K562 (cell line): ENCODE measurements at regions not wholly inside any gene's neighbourhood (a gene's known extent, or its start where the extent isn't known, plus 50 kb on each side); places are given as distances from the start of the nearest gene placed in this dataset.

Source experiments
- ATAC-seq: fragments of 200-7000 bp; cut with Tn5 transposase; 3 replicates; pipeline ENCODE4 v1.9.1; 2020; ENCODE audit warnings: moderate library complexity
- BruUV-seq: library from RNA; stranded (reverse); fragments of 400-500 nt; replicated peaks from 2 replicates; lab custom pipeline; 2021; lab: Mats Ljungman, UMichigan
- CTCF ChIA-PET: fragments of 300-600 bp; formaldehyde crosslinking; extraction: SDS; loops from one replicate; lab custom pipeline; 2021; ENCODE audit warnings: low intra/inter-chr PET ratio; lab: Yijun Ruan, JAX
- POLR2A ChIA-PET: fragments of 300-600, 350-650 bp; sonication (Branson Sonifier 250); formaldehyde crosslinking; extraction: SDS; loops from one replicate; lab custom pipeline; 2021; ENCODE audit warnings: antibody characterized with exemption, inconsistent platforms; lab: Yijun Ruan, JAX
- DNase-seq, 4 experiments: peaks; one replicate each; pipeline versions ENCODE4 v3.0.0 to v3.0.0-alpha.2; 2011 to 2018; ENCODE audit warnings: low spot score in 3 of 4, mixed read lengths in 3 of 4; ENCODE audit errors: extremely low read depth in 1 of 4
- FAIRE-seq: peaks from 2 replicates; lab custom pipeline; 2011; peaks lifted over from hg19 to GRCh38; lab: Jason Lieb, UNC
- H2AFZ ChIP-seq: 2 replicates; pipeline ENCODE4 v1.6.0; 2011; ENCODE audit warnings: low read depth, low read length, control low read depth, inconsistent platforms
- H3K27ac ChIP-seq: fragments of 200-600 bp; 3 replicates; pipeline ENCODE4 v1.8.0; 2011; ENCODE audit warnings: low read depth, mild to moderate bottlenecking, control low read depth, inconsistent platforms, low read length, moderate library complexity, mixed read lengths; ENCODE audit errors: extremely low read depth
- H3K27me3 ChIP-seq, 2 experiments: fragments of 300-600 bp in 1 of 2; 2 replicates in 1 of 2; 3 replicates in 1 of 2; pipeline versions ENCODE4 v1.6.0 to v1.8.0; 2011; ENCODE audit warnings: inconsistent platforms in 2 of 2, low read length in 2 of 2, mild to moderate bottlenecking in 1 of 2, mixed read lengths in 1 of 2, moderate library complexity in 1 of 2; ENCODE audit not compliant: control insufficient read depth in 2 of 2, insufficient read depth in 2 of 2
- H3K36me3 ChIP-seq: fragments of 300-600 bp; 3 replicates; pipeline ENCODE4 v1.8.0; 2011; ENCODE audit warnings: mild to moderate bottlenecking, low read length, inconsistent platforms; ENCODE audit not compliant: control insufficient read depth, insufficient read depth
- H3K4me1 ChIP-seq, 2 experiments: fragments of 200-600 bp in 1 of 2; replicated peaks in 1 of 2; 2 replicates in 1 of 2; 3 replicates in 1 of 2; pipeline versions ENCODE4 v1.5.1 to v1.8.0; 2011; ENCODE audit warnings: inconsistent platforms in 2 of 2, low read length in 2 of 2, mild to moderate bottlenecking in 1 of 2, mixed read lengths in 1 of 2, moderate library complexity in 1 of 2; ENCODE audit not compliant: control insufficient read depth in 2 of 2, insufficient read depth in 2 of 2
- H3K4me2 ChIP-seq: 2 replicates; pipeline ENCODE4 v1.6.1; 2011; ENCODE audit warnings: low read length, control low read depth, inconsistent platforms, mixed read lengths; ENCODE audit not compliant: insufficient read depth
- H3K4me3 ChIP-seq: fragments of 200-600 bp; sonication (generic), shearing (Covaris generic); 2 replicates; pipeline ENCODE4 v1.5.1; 2016; ENCODE audit warnings: control low read depth, inconsistent platforms
- H3K79me2 ChIP-seq: fragments of 200-600 bp; 3 replicates; pipeline ENCODE4 v1.8.0; 2011; ENCODE audit warnings: low read length, inconsistent platforms; ENCODE audit not compliant: control insufficient read depth, insufficient read depth
- H3K9ac ChIP-seq, 2 experiments: 2 replicates each; pipeline versions ENCODE4 v1.6.0 to v1.6.1; 2011; ENCODE audit warnings: low read depth in 2 of 2, low read length in 2 of 2, control low read depth in 1 of 2, inconsistent platforms in 1 of 2, mild to moderate bottlenecking in 1 of 2, mixed read lengths in 1 of 2; ENCODE audit not compliant: insufficient read depth in 1 of 2
- H3K9me1 ChIP-seq: one replicate; pipeline ENCODE4 v1.6.0; 2011; ENCODE audit warnings: inconsistent platforms, mild to moderate bottlenecking, low read length, moderate library complexity; ENCODE audit not compliant: control insufficient read depth, insufficient read depth
- H3K9me3 ChIP-seq: replicated peaks from 2 replicates; pipeline ENCODE4 v1.5.1; 2011; ENCODE audit warnings: low read depth, low read length, inconsistent platforms; ENCODE audit not compliant: control insufficient read depth, insufficient read depth
- H4K20me1 ChIP-seq: replicated peaks from 2 replicates; pipeline ENCODE4 v1.6.1; 2011; ENCODE audit warnings: low read length, inconsistent platforms, mixed read lengths; ENCODE audit not compliant: control insufficient read depth, insufficient read depth
- CTBP1 ChIP-seq: fragments of 450-650 bp; IDR thresholded peaks from 2 replicates; pipeline ENCODE4 v1.6.1; 2016; ENCODE audit warnings: borderline replicate concordance
- HDAC2 ChIP-seq: fragments of 450-650 bp; IDR thresholded peaks from 2 replicates; pipeline ENCODE4 v1.6.1; 2016; ENCODE audit warnings: mild to moderate bottlenecking
- HMBOX1 ChIP-seq: sonication (generic); IDR thresholded peaks from 2 replicates; pipeline ENCODE4 v1.6.1; 2016
- KDM1A ChIP-seq, 2 experiments: fragments of 450-650 bp; IDR thresholded peaks; 2 replicates each; pipeline ENCODE4 v1.6.1; 2016; ENCODE audit warnings: mild to moderate bottlenecking in 2 of 2
- SRSF1 ChIP-seq: fragments of 200-400 bp; formaldehyde crosslinking; IDR thresholded peaks from 2 replicates; pipeline ENCODE4 v1.6.1; 2017; ENCODE audit warnings: mild to moderate bottlenecking, low read depth, low read length, moderate library complexity
- U2AF2 ChIP-seq: fragments of 200-400 bp; formaldehyde crosslinking; optimal IDR thresholded peaks from 2 replicates; pipeline ENCODE3; 2017; ENCODE audit warnings: low read depth, mild to moderate bottlenecking, low read length
- ZNF174 ChIP-seq: fragments of 250-450 bp; sonication (Bioruptor Pico); IDR thresholded peaks from 2 replicates; pipeline ENCODE4 v1.4.0; 2020; ENCODE audit warnings: mild to moderate bottlenecking
- WGBS: fragments of 100-300 bp; shearing (Covaris generic); methylation state at CpG from one replicate; pipeline ENCODE4 v1.1.6; 2016; ENCODE audit warnings: low coverage, mixed read lengths; ENCODE audit not compliant: insufficient coverage; ENCODE audit errors: missing lambda C conversion rate; 5-methylcytosine and 5-hydroxymethylcytosine counted together
- in situ Hi-C: fragments of 300-500 bp; cut with MboI; formaldehyde crosslinking; loops from 4 replicates; pipeline ENCODE4 v1.15.0; 2018; ENCODE audit warnings: inconsistent platforms, mixed read lengths
- intact Hi-C: fragments of 100-400 bp; cut with micrococcal nuclease; formaldehyde crosslinking; loops from 2 replicates; pipeline ENCODE4 v1.14.2; 2022
- TF ChIP-seq, protein P1 (sequence below): fragments of 450-650 bp; IDR thresholded peaks from 2 replicates; pipeline ENCODE4 v1.6.1; 2018; ENCODE audit not compliant: partially characterized antibody

DNA sequence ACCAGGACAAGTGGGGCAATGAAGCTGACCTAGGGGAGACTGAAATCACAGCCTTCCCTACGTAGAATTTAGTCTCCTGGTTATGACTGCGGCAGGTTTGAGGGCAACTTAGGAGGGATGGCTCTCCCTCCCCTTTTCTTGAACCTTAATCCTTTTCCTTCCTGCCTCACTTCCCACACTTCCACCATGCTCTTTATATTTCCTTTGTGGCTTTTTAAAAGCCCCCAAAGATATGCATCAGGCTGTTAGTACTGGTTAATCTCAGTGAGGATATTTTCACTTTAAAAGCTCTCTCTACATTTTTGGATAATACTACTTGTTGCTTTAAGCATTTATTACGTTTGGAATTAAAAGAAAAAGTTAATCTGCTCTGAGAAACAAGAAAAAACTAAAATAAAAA lies 339.2 kb downstream of the SOX2 start:
- WGBS, result 0% methylated on average over 3 of the region's 3 CpGs
- in situ Hi-C loops, result no loop called here
- ChIA-PET POLR2A (no interaction called here), CTCF (no interaction called here)
- no peaks in the 10 kb centered on the region for H3K9me1 ChIP-seq
- no peaks in the 10 kb centered on the region for H3K79me2 ChIP-seq
- DNase-seq (no peak), ATAC-seq (no peak), FAIRE-seq (no peak)
- H3K36me3 ChIP-seq, result no peaks in the 10 kb centered on the region
- no peaks in the 10 kb centered on the region for H3K4me1 ChIP-seq
- TF ChIP-seq HMBOX1 (no peak), CTBP1 (no peak), HDAC2 (no peak), ZNF174 (CRISPR knock-in tag) (no peak), KDM1A (IDR thresholded peaks at IDR 0.05) (no peak), U2AF2 (no peak), SRSF1 (no peak)
- TF ChIP-seq, protein P1, sequence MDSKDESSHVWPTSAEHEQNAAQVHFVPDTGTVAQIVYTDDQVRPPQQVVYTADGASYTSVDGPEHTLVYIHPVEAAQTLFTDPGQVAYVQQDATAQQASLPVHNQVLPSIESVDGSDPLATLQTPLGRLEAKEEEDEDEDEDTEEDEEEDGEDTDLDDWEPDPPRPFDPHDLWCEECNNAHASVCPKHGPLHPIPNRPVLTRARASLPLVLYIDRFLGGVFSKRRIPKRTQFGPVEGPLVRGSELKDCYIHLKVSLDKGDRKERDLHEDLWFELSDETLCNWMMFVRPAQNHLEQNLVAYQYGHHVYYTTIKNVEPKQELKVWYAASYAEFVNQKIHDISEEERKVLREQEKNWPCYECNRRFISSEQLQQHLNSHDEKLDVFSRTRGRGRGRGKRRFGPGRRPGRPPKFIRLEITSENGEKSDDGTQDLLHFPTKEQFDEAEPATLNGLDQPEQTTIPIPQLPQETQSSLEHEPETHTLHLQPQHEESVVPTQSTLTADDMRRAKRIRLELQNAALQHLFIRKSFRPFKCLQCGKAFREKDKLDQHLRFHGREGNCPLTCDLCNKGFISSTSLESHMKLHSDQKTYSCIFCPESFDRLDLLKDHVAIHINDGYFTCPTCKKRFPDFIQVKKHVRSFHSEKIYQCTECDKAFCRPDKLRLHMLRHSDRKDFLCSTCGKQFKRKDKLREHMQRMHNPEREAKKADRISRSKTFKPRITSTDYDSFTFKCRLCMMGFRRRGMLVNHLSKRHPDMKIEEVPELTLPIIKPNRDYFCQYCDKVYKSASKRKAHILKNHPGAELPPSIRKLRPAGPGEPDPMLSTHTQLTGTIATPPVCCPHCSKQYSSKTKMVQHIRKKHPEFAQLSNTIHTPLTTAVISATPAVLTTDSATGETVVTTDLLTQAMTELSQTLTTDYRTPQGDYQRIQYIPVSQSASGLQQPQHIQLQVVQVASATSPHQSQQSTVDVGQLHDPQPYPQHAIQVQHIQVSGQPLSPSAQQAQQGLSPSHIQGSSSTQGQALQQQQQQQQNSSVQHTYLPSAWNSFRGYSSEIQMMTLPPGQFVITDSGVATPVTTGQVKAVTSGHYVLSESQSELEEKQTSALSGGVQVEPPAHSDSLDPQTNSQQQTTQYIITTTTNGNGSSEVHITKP, result no peak
- no peak overlapping the region for H2AFZ ChIP-seq
- no peaks in the 10 kb centered on the region for H4K20me1 ChIP-seq
- H3K4me3 ChIP-seq, result no peak overlapping the region
- H3K27me3 ChIP-seq, result no peaks in the 10 kb centered on the region
- H3K27ac ChIP-seq, result no peak overlapping the region
- H3K4me2 ChIP-seq, result no peak overlapping the region
- BruUV-seq, result no TSS peak
- H3K9ac ChIP-seq, result no peak overlapping the region
- H3K9me3 ChIP-seq, result no peaks in the 10 kb centered on the region
- intact Hi-C loops, result no loop called here
